ENCODE measurements at regions not wholly inside any gene's neighbourhood (a gene's known extent, or its start where the extent isn't known, plus 50 kb on each side); places are given as distances from the start of the nearest gene placed in this dataset.

DNA sequence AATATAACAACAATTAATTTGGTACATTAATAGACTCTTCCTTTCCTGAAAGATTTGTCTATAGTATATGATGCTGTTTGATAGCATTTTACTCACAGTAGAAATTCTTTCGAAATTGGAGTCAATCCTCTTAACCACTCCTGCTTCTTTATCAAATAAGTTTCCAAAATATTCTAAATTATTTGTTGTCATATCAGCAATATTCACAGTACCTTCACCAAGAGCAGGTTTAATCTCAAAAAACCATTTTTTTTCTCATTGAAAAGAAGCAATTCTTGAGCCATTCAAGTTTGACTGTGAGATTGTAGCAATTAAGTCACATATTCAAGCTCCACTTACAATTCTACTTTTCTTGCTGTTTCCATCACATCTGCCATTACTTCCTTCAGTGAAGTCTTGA is 83.5 kb upstream of the PRR16 start:
- Histone ChIP-seq H4K20me1 (ENCODE audit: insufficient read depth, low read length) (no peaks in the 10 kb centered on the region), H3K27ac (ENCODE audit: insufficient read depth, low read length) (no peak overlapping the region), H3K14ac (replicated peaks; ENCODE audit: low read depth, low read length) (no peak overlapping the region), H3K36me3 (ENCODE audit: control insufficient read depth, insufficient read depth, low read length) (no peaks in the 10 kb centered on the region), H2BK20ac (ENCODE audit: low read depth, low read length) (no peak overlapping the region), H3K27me3 (ENCODE audit: control insufficient read depth, insufficient read depth, low read length) (no peaks in the 10 kb centered on the region), H3K9ac (ENCODE audit: low read depth, low read length) (no peak overlapping the region), H4K5ac (ENCODE audit: low read depth, low read length) (no peak overlapping the region), H3K79me1 (ENCODE audit: low read depth in 1 of 2, low read length in 2 of 2) (no peaks in the 10 kb centered on the region), H2BK5ac (ENCODE audit: low read depth, low read length, poor library complexity, severe bottlenecking) (no peak overlapping the region), H2BK15ac (ENCODE audit: low read depth, low read length) (no peak overlapping the region), H3K18ac (ENCODE audit: low read depth, low read length) (no peak overlapping the region), H3K4me2 (ENCODE audit: low read depth, low read length) (no peak overlapping the region), H2AK5ac (ENCODE audit: low read depth, low read length) (no peak overlapping the region), H3K9me1 (ENCODE audit: insufficient read depth, low read length) (no peaks in the 10 kb centered on the region), H3K4me3 (ENCODE audit: insufficient read depth, low read depth, low read length) (no peak overlapping the region), H2AK9ac (replicated peaks; ENCODE audit: low read depth, low read length, poor library complexity) (no peak overlapping the region), H3K9me3 (ENCODE audit: control insufficient read depth, insufficient read depth, low read length) (peaks cover 7% of the 10 kb centered on the region), H3K23ac (ENCODE audit: low read depth, low read length) (no peak overlapping the region), H4K8ac (ENCODE audit: low read depth in 2 of 2, low read length in 2 of 2) (no peak overlapping the region), H2AFZ (replicated peaks; ENCODE audit: low read length, poor library complexity) (no peak overlapping the region), H2BK120ac (ENCODE audit: low read depth, low read length) (no peak overlapping the region), H4K91ac (ENCODE audit: insufficient read depth, low read depth, low read length) (no peak overlapping the region), H3K4ac (ENCODE audit: low read depth, low read length) (no peak overlapping the region), H3K4me1 (ENCODE audit: control insufficient read depth, insufficient read depth, low read length) (no peaks in the 10 kb centered on the region), H3K56ac (ENCODE audit: extremely low read depth, insufficient read depth, low read length) (no peak overlapping the region)
- in situ Hi-C loops (cut with MboI; ENCODE audit: low sequenced_read_pairs) (no loop called here), dilution Hi-C loops (cut with HindIII; ENCODE audit: low sequenced_read_pairs, unreplicated experiment) (no loop called here), intact Hi-C loops (cut with micrococcal nuclease) (loop anchor here (10.0 kb wide), 1 partner anchor 424 kb away; no protein-coding TSS in a partner anchor)
- TF ChIP-seq MAFK (IDR thresholded peaks at IDR 0.05; ENCODE audit: low read depth, low read length) = peak; percentile 57; the same call in 1 of the 2 replicates
- TF ChIP-seq, protein P1, sequence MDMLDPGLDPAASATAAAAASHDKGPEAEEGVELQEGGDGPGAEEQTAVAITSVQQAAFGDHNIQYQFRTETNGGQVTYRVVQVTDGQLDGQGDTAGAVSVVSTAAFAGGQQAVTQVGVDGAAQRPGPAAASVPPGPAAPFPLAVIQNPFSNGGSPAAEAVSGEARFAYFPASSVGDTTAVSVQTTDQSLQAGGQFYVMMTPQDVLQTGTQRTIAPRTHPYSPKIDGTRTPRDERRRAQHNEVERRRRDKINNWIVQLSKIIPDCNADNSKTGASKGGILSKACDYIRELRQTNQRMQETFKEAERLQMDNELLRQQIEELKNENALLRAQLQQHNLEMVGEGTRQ (IDR thresholded peaks at IDR 0.05; ENCODE audit: low read depth, low read length) = no peak
- ChIA-PET POLR2A (ENCODE audit: unreplicated experiment) (no interaction called here), CTCF (no interaction called here)
- BruUV-seq (replicated peaks) = no TSS peak
- DNase-seq (no peak), ATAC-seq (ENCODE audit: low read depth) (no peak)
- no CpG with 5 or more reads among the region's 1 CpG for WGBS, 2 experiments (ENCODE audit: extremely low coverage in 2 of 2, insufficient read length in 1 of 2)
